Fibroblast of lung (primary cell): ENCODE measurements at regions not wholly inside any gene's neighbourhood (a gene's known extent, or its start where the extent isn't known, plus 50 kb on each side); places are given as distances from the start of the nearest gene placed in this dataset.

Experiments used
- EZH2 ChIP-seq: IDR thresholded peaks from 2 replicates; pipeline ENCODE4 v1.5.1; 2012; ENCODE audit warnings: low read length, control low read depth, mild to moderate bottlenecking; ENCODE audit errors: missing control alignments
- TF ChIP-seq, protein P1 (sequence below), 2 donors: IDR thresholded peaks in 1 of 2; conservative IDR thresholded peaks in 1 of 2; 1 replicate in 1 of 2; 2 replicates in 1 of 2; pipeline ENCODE4 v1.5.1; 2011 to 2012; ENCODE audit warnings: low read length in 2 of 2, control low read depth in 1 of 2, inconsistent platforms in 1 of 2, low read depth in 1 of 2, mild to moderate bottlenecking in 1 of 2

DNA sequence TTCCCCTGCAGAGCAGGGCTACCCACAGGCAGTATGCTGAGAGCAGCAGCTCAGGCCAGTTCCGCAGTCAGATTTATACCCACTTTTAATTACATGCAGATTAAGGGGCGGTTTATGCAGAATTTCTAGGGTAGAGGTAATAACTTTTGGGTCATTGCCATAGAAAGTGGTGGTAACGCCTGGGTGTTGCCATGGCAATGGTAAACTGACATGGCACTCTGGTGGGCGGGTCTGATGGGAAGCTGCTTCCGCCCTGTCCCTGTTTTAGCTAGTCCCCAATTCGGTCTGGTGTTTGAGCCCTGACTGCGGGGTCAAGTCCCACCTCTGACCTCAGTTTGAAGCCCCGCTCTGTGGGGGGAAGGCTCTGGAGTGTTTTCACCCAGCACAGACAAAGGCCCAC is 141.1 kb upstream of the VSTM2B start:
- TF ChIP-seq, protein P1, sequence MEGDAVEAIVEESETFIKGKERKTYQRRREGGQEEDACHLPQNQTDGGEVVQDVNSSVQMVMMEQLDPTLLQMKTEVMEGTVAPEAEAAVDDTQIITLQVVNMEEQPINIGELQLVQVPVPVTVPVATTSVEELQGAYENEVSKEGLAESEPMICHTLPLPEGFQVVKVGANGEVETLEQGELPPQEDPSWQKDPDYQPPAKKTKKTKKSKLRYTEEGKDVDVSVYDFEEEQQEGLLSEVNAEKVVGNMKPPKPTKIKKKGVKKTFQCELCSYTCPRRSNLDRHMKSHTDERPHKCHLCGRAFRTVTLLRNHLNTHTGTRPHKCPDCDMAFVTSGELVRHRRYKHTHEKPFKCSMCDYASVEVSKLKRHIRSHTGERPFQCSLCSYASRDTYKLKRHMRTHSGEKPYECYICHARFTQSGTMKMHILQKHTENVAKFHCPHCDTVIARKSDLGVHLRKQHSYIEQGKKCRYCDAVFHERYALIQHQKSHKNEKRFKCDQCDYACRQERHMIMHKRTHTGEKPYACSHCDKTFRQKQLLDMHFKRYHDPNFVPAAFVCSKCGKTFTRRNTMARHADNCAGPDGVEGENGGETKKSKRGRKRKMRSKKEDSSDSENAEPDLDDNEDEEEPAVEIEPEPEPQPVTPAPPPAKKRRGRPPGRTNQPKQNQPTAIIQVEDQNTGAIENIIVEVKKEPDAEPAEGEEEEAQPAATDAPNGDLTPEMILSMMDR (conservative IDR thresholded peaks at IDR 0.05 in 1 of 2, IDR thresholded peaks at IDR 0.05 in 1 of 2; ENCODE audit: low read depth in 1 of 2, low read length in 2 of 2) = no peak
- TF ChIP-seq EZH2 = no peak
